ENCODE measurements at regions not wholly inside any gene's neighbourhood (a gene's known extent, or its start where the extent isn't known, plus 50 kb on each side); places are given as distances from the start of the nearest gene placed in this dataset.

DNA sequence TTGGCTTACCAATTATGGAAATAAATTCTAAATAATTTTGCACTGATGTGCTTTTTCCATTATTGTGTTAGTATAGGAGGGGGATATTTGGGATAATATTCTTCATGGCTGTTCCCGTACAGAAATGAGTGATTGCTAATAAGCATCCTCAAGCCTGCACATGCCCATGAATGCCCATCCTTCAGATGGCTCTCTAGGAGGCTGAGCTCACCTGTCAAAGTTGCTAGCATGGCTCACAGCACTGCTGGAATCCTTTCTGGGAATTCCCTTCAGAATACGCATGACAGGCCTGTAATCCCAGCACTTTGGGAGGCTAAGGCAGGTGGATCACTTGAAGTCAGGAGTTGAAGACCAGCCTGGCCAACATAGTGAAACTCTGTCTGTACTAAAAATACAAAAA, 124.1 kb downstream of the NXNL2 start:
- no peak for DNase-seq

DNA sequence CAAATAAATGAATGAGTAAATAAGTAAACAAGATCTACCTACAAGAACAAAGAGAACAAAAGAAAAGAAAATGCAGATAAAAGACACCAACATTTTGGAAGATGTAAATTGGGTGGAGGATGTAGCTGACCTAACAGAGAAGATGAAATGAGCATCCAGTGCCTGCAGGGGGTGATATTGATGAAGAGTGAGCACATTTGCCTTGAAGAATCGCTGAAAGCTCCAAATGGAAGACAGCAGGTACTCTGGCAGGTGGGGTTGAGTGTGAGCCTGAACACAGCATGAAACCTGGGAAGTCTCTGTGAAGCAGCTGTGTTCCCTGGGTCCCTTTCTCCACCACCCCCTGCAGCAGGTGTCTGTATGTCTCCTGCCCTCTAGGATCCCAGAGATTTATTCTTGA, 125.6 kb downstream of the NXNL2 start:
- no peak for DNase-seq

DNA sequence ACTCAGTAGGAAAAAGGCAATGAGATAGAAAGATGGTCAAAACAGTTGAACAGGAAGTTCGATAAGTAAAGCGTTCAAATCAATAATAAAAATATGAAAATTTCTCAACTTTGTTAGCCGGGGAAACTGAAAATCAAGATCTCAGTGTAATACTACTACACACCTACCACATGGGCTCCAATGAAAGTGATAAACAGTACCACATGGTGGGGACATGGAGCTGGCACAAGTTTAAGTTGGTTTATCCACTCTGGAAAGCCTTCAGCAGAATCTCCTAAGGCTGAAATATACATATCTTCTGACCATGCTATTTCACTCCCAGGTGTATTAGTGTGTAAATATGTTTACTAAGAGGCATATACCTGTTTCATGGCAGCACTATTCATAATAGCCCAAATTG, 126.8 kb downstream of the NXNL2 start:
- no peak for DNase-seq

- no peak for DNase-seq
These were observed 128.9 kb downstream of the NXNL2 start for GRCh38 chr9:88663771-88664419.

DNA sequence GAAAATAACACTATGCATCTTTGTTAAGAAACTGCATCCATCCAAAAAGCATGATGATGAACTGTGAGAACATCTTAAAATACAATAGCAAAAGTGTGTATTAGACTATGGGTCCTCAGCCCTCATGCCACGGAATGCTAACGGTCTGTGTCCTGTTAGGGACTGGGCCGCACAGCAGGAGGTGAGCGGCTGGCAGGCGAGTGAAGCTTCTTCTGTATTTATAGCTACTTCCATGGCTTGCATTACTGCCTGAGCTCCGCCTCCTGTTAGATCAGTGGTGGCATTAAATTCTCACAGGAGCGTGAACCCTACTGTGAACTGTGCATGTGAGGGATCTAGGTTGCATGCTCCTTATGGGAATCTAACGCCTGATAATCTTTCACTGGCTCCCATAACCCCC, 129.8 kb downstream of the NXNL2 start:
- DNase-seq, result no peak

DNA sequence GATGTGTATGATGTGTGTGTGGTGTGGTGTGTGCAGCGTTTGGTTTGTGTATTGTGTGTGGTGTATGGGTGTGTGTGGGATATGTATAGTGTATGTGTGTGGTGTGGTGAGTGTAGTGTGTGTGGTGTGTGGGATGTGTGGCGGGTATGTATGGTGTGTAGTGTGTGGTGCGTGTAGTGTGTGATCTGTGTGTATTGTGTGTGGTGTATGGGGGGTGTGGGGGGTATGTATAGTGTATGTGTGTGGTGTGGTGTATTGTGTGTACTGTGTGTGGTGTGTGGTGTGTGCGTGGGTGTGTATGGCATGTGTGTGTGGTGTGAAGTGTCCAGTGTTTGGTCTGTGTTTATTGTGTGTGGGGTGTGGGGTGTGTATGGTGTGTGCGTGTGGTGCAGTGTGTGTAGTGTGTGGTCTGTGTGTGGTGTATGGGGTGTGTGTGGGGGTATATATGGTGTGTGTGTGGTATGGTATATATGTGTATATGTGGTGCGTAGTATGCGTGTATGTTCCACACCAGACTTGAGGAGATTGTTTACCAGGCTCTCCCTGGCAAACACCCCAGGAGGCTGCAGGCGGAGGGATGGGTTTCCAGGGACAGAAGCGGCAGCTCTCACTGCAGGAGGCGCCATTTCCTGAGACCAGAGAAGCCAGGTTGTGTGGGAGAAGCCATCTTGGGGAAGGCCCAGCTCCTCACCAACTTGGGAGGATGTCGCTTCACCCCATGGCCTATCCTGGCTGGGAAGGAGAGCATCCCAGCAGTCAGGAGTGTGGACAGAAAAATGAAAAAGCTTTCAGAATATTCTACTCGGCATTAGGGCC, 138.1 kb downstream of the NXNL2 start:
- no peak for DNase-seq

DNA sequence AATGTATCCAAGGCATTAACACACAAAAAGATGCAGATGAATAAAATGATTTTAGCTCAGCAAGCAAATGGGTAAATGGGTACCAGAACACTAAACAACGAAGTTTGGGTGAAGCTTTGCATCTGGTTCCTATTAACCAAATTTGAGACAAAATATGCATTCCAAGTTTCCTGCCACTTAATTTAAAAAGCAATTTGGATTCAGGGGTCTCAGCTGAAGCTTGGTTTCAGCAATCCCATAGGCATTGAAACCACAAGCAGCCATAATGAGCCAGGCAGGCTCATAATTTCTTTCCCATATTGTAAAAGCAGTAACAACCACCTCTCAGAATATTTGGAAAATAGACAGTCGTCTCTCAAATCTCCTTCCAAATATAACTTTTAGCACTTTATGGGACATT, 138.9 kb downstream of the NXNL2 start:
- DNase-seq, result no peak

GRCh38 chr9:88676644-88677043, 141.7 kb downstream of the NXNL2 start:
- DNase-seq, result no peak

- DNase-seq, result no peak
These were observed 143.0 kb downstream of the NXNL2 start for GRCh38 chr9:88678008-88678407.

DNA sequence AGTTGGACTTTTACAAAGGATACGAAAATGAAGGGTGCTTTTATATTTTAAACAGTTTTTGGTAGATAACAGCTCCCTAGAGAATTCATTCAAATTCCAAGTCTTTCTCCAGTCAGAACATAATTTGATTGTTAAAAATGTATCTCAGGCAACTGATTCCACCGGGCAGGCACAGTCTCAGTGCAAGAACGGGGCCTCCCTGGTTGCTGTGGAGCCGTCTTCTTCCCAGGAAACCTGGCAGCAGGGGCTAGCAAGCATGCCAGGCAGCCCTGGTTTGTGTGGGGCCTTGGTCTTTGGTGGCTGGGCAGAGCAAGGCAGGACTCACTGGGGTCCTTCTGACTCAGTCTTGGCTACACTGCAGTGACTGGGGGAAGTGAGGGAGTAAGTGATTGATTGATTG, 143.5 kb downstream of the NXNL2 start:
- DNase-seq, result no peak

DNA sequence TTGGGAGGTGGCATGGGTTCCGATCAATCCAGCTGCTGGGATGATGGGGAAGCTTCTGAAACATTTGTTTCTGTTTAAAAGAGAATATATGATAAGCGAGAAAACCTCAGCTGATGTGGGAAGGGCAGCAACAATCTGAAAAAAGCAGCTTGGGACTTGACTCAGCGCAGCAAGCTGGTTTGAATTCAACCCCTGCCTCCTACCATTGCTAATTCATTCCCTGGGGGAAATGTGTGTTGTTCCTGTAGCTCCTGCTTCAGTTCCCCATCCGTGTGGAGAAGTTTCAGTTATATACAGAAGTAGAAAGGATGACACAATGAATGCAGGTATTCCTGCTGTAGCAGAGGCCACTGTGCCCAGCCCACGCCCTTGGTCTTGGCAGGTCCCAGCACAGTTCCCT, 145.1 kb downstream of the NXNL2 start:
- DNase-seq, result no peak

- DNase-seq, result no peak
These were observed 145.7 kb downstream of the NXNL2 start for GRCh38 chr9:88680505-88681160.

DNA sequence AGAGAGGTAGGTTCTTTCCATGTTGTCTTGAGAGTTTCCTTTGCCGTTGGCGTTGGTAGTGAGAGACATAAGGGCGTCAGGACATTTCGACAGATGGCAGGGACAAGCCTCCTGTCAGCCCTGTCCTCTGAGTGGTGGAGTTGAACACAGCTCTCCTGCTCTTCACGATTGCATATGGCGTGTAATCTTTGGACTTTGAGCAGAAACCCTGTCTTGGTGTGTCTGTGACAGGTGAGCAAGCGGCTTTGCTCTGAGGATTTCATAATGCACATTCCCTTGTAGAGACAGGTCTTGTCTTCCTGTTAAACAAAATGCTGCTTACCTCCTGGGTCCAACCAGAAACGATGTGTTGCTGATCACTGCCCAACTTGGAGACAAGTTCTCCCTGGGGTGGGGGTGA, 146.5 kb downstream of the NXNL2 start:
- no peak for DNase-seq

GRCh38 chr9:88682431-88682831, 147.5 kb downstream of the NXNL2 start:
- DNase-seq, result no peak

DNA sequence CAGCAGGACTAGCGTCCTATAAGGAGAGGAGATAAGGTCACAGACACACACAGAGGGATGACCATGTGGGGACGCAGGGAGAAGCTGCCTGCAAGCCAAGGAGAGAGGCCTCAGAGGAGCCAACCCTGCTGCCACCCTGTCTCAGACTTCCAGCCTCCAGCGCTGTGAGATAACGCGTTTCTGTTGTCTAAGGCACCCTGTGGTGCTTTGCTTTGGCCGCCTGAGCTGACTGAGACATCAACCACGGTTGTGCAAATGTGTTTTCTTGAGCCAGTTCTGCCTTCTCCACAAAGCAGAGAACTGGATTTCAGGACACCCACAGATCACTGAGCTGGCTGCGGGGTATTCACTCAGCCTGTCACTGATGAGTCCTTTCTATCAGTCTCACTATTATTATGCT, 149.1 kb downstream of the NXNL2 start:
- no peak for DNase-seq

DNA sequence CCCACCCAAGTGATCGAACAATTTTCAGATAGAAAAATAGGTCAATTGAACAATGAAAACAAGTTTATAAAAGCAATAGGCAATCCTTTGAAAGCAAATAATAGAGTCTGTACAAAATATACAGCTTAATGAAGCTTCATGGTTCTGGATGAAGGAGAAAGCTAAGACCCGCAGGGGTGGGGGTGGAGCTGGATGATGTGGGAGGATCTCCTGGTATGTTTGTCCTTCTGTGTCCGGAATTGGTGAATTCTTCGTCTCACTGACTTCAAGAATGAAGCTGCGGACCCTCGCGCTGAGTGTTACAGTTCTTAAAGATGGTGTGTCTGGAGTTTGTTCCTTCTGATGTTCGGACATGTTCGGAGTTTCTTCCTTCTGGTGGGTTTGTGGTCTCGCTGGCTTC, 149.9 kb downstream of the NXNL2 start:
- no peak for DNase-seq

GRCh38 chr9:88685966-88686365, 151.0 kb downstream of the NXNL2 start:
- no peak for DNase-seq

DNA sequence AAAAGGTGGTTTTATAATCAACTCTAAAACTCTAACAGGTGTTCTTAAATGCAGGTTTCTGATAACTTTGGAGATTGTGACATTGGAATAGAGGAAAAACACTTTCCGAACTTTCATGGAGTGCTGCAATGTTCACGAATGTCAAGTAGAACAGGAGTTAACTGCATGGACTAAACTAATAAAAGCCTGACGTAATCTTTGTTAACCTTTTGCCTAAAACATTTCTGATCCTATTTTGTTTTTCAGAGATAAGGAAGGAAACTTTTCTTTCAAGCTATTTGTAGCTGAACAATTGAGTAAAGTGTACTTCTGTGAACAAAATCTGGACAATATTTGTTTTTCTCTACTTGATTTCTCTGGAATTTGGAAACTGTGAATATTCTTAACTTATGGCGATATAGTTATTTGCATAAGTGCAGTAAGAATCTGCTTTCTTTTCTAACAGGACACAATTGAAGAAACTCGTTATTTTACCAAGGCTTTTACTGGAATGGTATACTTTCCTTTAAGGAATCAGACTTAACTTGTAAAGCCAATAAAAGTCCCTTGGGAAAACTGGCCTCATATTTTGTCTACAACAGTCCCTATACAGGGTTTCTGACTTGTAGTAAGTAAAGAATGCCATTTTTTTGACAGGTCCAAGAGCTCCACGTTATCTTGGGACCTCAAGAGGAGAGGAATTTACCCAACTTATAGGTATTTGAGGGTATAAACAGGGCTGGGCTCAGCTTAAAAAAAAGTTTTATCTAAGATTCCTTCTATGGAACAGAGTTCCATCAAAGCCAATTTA, 154.7 kb downstream of the NXNL2 start:
- DNase-seq, result no peak

GRCh38 chr9:88690628-88691027, 155.7 kb downstream of the NXNL2 start:
- DNase-seq, result no peak

- DNase-seq, result no peak
These were observed 156.1 kb downstream of the NXNL2 start for GRCh38 chr9:88691091-88691490.

GRCh38 chr9:88691811-88692210, 156.8 kb downstream of the NXNL2 start:
- no peak for DNase-seq

- no peak for DNase-seq
These were observed 157.8 kb downstream of the NXNL2 start for GRCh38 chr9:88692827-88693226.

GRCh38 chr9:88694625-88695024, 159.6 kb downstream of the NXNL2 start:
- DNase-seq, result no peak
